ENCODE measurements at regions not wholly inside any gene's neighbourhood (a gene's known extent, or its start where the extent isn't known, plus 50 kb on each side); places are given as distances from the start of the nearest gene placed in this dataset.

GRCh38 chr17:69703751-69704150, 289.3 kb downstream of the MAP2K6 start:
- TF ChIP-seq CTCF (IDR thresholded peaks at IDR 0.05; ENCODE audit: low read depth, low read length) (no peak), EZH2phosphoT487 (IDR thresholded peaks at IDR 0.05; ENCODE audit: low read depth) (no peak)
